GM18519 (cell line): ENCODE measurements at regions not wholly inside any gene's neighbourhood (a gene's known extent, or its start where the extent isn't known, plus 50 kb on each side); places are given as distances from the start of the nearest gene placed in this dataset.

ENCODE experiments used
- ATAC-seq: cut with Tn5 transposase; IDR thresholded peaks from one replicate; pipeline ENCODE4 v1.9.1; 2021; ENCODE audit warnings: mild to moderate bottlenecking, moderate library complexity; ENCODE audit not compliant: unreplicated experiment, low FRiP score

GRCh38 chr2:14684516-14684915 lies 52.0 kb downstream of the LRATD1 start:
- ATAC-seq = no peak

GRCh38 chr2:14690926-14691325 lies 58.4 kb downstream of the LRATD1 start:
- ATAC-seq = no peak

GRCh38 chr2:14693874-14694273 lies 61.4 kb downstream of the LRATD1 start:
- no peak for ATAC-seq

GRCh38 chr2:14700753-14701152 lies 68.2 kb downstream of the LRATD1 start:
- no peak for ATAC-seq

- ATAC-seq = no peak
Observed at GRCh38 chr2:14702258-14702657, 69.7 kb downstream of the LRATD1 start.

GRCh38 chr2:14706201-14706600 lies 73.7 kb downstream of the LRATD1 start:
- no peak for ATAC-seq

- ATAC-seq = no peak
Observed at GRCh38 chr2:14712111-14712510, 79.6 kb downstream of the LRATD1 start.

GRCh38 chr2:14713248-14713647 lies 80.7 kb downstream of the LRATD1 start:
- ATAC-seq = no peak

- ATAC-seq = no peak
Observed at GRCh38 chr2:14715600-14715999, 83.1 kb downstream of the LRATD1 start.

GRCh38 chr2:14716319-14716718 lies 83.8 kb downstream of the LRATD1 start:
- no peak for ATAC-seq

GRCh38 chr2:14717131-14717530 lies 84.6 kb downstream of the LRATD1 start:
- ATAC-seq = no peak

- ATAC-seq = no peak
Observed at GRCh38 chr2:14720319-14720718, 87.8 kb downstream of the LRATD1 start.

GRCh38 chr2:14720739-14721138 lies 88.2 kb downstream of the LRATD1 start:
- no peak for ATAC-seq

GRCh38 chr2:14722904-14723570 lies 90.5 kb downstream of the LRATD1 start:
- ATAC-seq = no peak

- ATAC-seq = no peak
Observed at GRCh38 chr2:14723684-14724083, 91.2 kb downstream of the LRATD1 start.

GRCh38 chr2:14735696-14736095 lies 103.2 kb downstream of the LRATD1 start:
- ATAC-seq = no peak

- ATAC-seq = no peak
Observed at GRCh38 chr2:14737201-14737600, 104.7 kb downstream of the LRATD1 start.

- ATAC-seq = no peak
Observed at GRCh38 chr2:14743861-14744260, 111.3 kb downstream of the LRATD1 start.

- no peak for ATAC-seq
Observed at GRCh38 chr2:14745288-14746076, 113.0 kb downstream of the LRATD1 start.

GRCh38 chr2:14746133-14746532 lies 113.6 kb downstream of the LRATD1 start:
- ATAC-seq = no peak

- ATAC-seq = no peak
Observed at GRCh38 chr2:14747447-14747846, 114.9 kb downstream of the LRATD1 start.

GRCh38 chr2:14749884-14750283 lies 117.4 kb downstream of the LRATD1 start:
- no peak for ATAC-seq
